GM12878 (cell line): ENCODE measurements at regions not wholly inside any gene's neighbourhood (a gene's known extent, or its start where the extent isn't known, plus 50 kb on each side); places are given as distances from the start of the nearest gene placed in this dataset.

ENCODE experiments used
- ATAC-seq: fragments of 200-7000 bp; cut with Tn5 transposase; 3 replicates; pipeline ENCODE4 v1.9.1; 2020; ENCODE audit warnings: mild to moderate bottlenecking, moderate library complexity
- BruUV-seq: library from RNA; stranded (reverse); fragments of 400-500 nt; replicated peaks from 2 replicates; lab custom pipeline; 2021; lab: Mats Ljungman, UMichigan
- CTCF ChIA-PET: fragments of 300-600 bp; sonication (Branson Sonifier 250); formaldehyde crosslinking; extraction: SDS; loops from one replicate; lab custom pipeline; 2021; ENCODE audit warnings: inconsistent platforms; lab: Yijun Ruan, JAX
- POLR2A ChIA-PET: fragments of 350-600 bp; formaldehyde crosslinking; extraction: SDS; loops from one replicate; lab custom pipeline; 2021; ENCODE audit warnings: inconsistent platforms; lab: Charles Lee
- RAD21 ChIA-PET: fragments of 300-600 bp; sonication (Branson Sonifier 250); formaldehyde crosslinking; loops from one replicate; lab custom pipeline; 2023; ENCODE audit warnings: antibody characterized with exemption; ENCODE audit not compliant: unreplicated experiment; lab: Charles Lee
- SMC1A ChIA-PET: fragments of 300-600 bp; sonication (Branson Sonifier 250); formaldehyde crosslinking; loops from one replicate; lab custom pipeline; 2023; ENCODE audit not compliant: unreplicated experiment, uncharacterized antibody; lab: Charles Lee
- DNase-seq: peaks from one replicate; pipeline ENCODE4 v3.0.0-alpha.2; 2011; ENCODE audit warnings: low read depth, low spot score
- FAIRE-seq: peaks from 3 replicates; lab custom pipeline; 2011; peaks lifted over from hg19 to GRCh38; lab: Jason Lieb, UNC
- H2AFZ ChIP-seq: 2 replicates; pipeline ENCODE4 v1.6.0; 2011; ENCODE audit warnings: low read depth, low read length, control low read depth; ENCODE audit not compliant: control insufficient read depth
- H3K27ac ChIP-seq: 2 replicates; pipeline ENCODE4 v1.5.1; 2011; ENCODE audit warnings: control low read depth; ENCODE audit not compliant: control insufficient read depth, insufficient read depth
- H3K27me3 ChIP-seq, 2 experiments: replicated peaks in 1 of 2; 2 replicates each; pipeline versions ENCODE4 v1.6.0 to v1.6.1; 2011; ENCODE audit warnings: low read length in 1 of 2; ENCODE audit not compliant: control insufficient read depth in 2 of 2, insufficient read depth in 2 of 2
- H3K36me3 ChIP-seq, 2 experiments: 2 replicates each; pipeline ENCODE4 v1.5.1; 2011; ENCODE audit warnings: low read length in 1 of 2; ENCODE audit not compliant: control insufficient read depth in 2 of 2, insufficient read depth in 2 of 2
- H3K4me1 ChIP-seq: 2 replicates; pipeline ENCODE4 v1.6.1; 2011; ENCODE audit warnings: mild to moderate bottlenecking, low read length, moderate library complexity, mixed read lengths; ENCODE audit not compliant: control insufficient read depth, insufficient read depth
- H3K4me2 ChIP-seq: 2 replicates; pipeline ENCODE4 v1.6.0; 2011; ENCODE audit warnings: control low read depth; ENCODE audit not compliant: control insufficient read depth, insufficient read depth
- H3K4me3 ChIP-seq: fragments of 200-600 bp; sonication (generic); 2 replicates; pipeline ENCODE4 v1.5.1; 2016
- H3K79me2 ChIP-seq: 2 replicates; pipeline ENCODE4 v1.6.0; 2011; ENCODE audit warnings: low read length; ENCODE audit not compliant: control insufficient read depth, insufficient read depth
- H3K9ac ChIP-seq: 2 replicates; pipeline ENCODE4 v1.8.0; 2011; ENCODE audit warnings: low read length, control low read depth, mixed read lengths; ENCODE audit not compliant: control insufficient read depth, insufficient read depth
- H3K9me3 ChIP-seq: replicated peaks from 3 replicates; pipeline ENCODE4 v1.5.1; 2011; ENCODE audit warnings: mild to moderate bottlenecking, low read length; ENCODE audit not compliant: control insufficient read depth, insufficient read depth
- H4K20me1 ChIP-seq: 2 replicates; pipeline ENCODE4 v1.6.0; 2011; ENCODE audit not compliant: control insufficient read depth, insufficient read depth
- ASH2L ChIP-seq: fragments of 300-600, 200-600 bp; sonication (generic); IDR thresholded peaks from 2 replicates; pipeline ENCODE4 v1.6.1; 2017; ENCODE audit warnings: low read depth, mild to moderate bottlenecking, borderline replicate concordance
- ATF7 ChIP-seq: fragments of 450-650 bp; IDR thresholded peaks from 2 replicates; pipeline ENCODE4 v1.6.1; 2016; ENCODE audit warnings: low read depth, mild to moderate bottlenecking
- BRCA1 ChIP-seq: IDR thresholded peaks from 2 replicates; pipeline ENCODE4 v1.6.1; 2011; ENCODE audit warnings: low read depth, low read length, improper control_type of control experiment
- CHD2 ChIP-seq: IDR thresholded peaks from 2 replicates; pipeline ENCODE4 v1.6.1; 2011; ENCODE audit warnings: low read depth, low read length, improper control_type of control experiment, borderline replicate concordance
- CREM ChIP-seq: IDR thresholded peaks from 2 replicates; pipeline ENCODE4 v1.6.1; 2014; ENCODE audit warnings: antibody characterized with exemption, low read depth
- EED ChIP-seq: sonication (generic); IDR thresholded peaks from 2 replicates; pipeline ENCODE4 v1.6.1; 2016; ENCODE audit warnings: antibody characterized with exemption, low read depth
- FOS ChIP-seq: IDR thresholded peaks from 3 replicates; pipeline ENCODE4 v1.6.1; 2011; ENCODE audit warnings: borderline replicate concordance; ENCODE audit not compliant: insufficient read length; ENCODE audit errors: extremely low read depth
- FOXK2 ChIP-seq: fragments of 450-650 bp; IDR thresholded peaks from 2 replicates; pipeline ENCODE4 v1.6.1; 2017; ENCODE audit warnings: mild to moderate bottlenecking, moderate library complexity
- KAT2A ChIP-seq: conservative IDR thresholded peaks from 2 replicates; pipeline ENCODE4 v1.6.1; 2011; ENCODE audit warnings: low read depth, low read length; ENCODE audit not compliant: control insufficient read depth
- LARP7 ChIP-seq: fragments of 450-650 bp; IDR thresholded peaks from 2 replicates; pipeline ENCODE4 v1.6.1; 2017; ENCODE audit warnings: mild to moderate bottlenecking
- in situ Hi-C: fragments of 300-500 bp; cut with MboI; formaldehyde crosslinking; loops from 9 replicates; pipeline ENCODE4 v1.14.3; 2018; ENCODE audit warnings: mixed read lengths
- intact Hi-C: fragments of 100-400 bp; cut with micrococcal nuclease; formaldehyde crosslinking; loops from one replicate; pipeline ENCODE4 v1.14.2; 2022; ENCODE audit not compliant: unreplicated experiment
- TF ChIP-seq, protein P1 (sequence below): fragments of 450-650 bp; IDR thresholded peaks from 2 replicates; pipeline ENCODE4 v1.6.1; 2018; ENCODE audit warnings: borderline replicate concordance, mild to moderate bottlenecking; ENCODE audit not compliant: partially characterized antibody
- TF ChIP-seq, protein P2 (sequence below): IDR thresholded peaks from 2 replicates; pipeline ENCODE4 v1.6.1; 2012; ENCODE audit warnings: low read length, inconsistent platforms
- TF ChIP-seq, protein P3 (sequence below): fragments of 450-650 bp; IDR thresholded peaks from 2 replicates; pipeline ENCODE4 v1.6.1; 2016; ENCODE audit warnings: mild to moderate bottlenecking
- TF ChIP-seq, protein P4 (sequence below): IDR thresholded peaks from 2 replicates; pipeline ENCODE4 v1.6.1; 2011; ENCODE audit warnings: low read depth, low read length, improper control_type of control experiment, borderline replicate concordance
- TF ChIP-seq, protein P5 (sequence below): fragments of 150-350 bp; IDR thresholded peaks from 2 replicates; pipeline ENCODE4 v1.6.1; 2016; ENCODE audit warnings: low read depth, low read length
- TF ChIP-seq, protein P6 (sequence below): fragments of 450-650 bp; IDR thresholded peaks from 2 replicates; pipeline ENCODE4 v1.6.1; 2014; ENCODE audit warnings: mild to moderate bottlenecking

DNA sequence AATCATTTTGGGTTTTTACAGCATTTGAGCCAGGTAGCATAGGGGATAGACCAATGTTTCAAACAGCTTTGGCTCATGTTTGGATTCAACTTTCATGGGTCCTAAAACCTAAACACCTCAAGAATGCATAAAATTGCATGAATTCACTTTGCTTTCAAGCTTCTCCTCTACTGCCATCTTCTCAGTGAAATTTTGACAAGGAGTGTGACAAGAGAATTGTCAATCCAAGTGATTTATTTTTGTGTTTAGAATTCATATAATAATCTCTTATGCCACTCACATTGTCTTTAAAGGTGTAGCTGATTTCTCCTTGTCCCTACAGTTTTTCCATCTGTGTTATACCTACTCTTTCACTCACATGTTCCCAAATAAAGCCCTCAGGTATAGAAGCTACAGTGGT is 264.8 kb upstream of the RND3 start:
- H3K27ac ChIP-seq, result no peak overlapping the region
- no peak overlapping the region for H3K9ac ChIP-seq
- no peak overlapping the region for H3K4me3 ChIP-seq
- H3K4me1 ChIP-seq, result no peaks in the 10 kb centered on the region
- H3K36me3 ChIP-seq, result no peaks in the 10 kb centered on the region
- ATAC-seq (no peak), FAIRE-seq (no peak), DNase-seq (no peak)
- H3K27me3 ChIP-seq, result no peaks in the 10 kb centered on the region
- H2AFZ ChIP-seq, result no peak overlapping the region
- BruUV-seq, result no TSS peak
- no peaks in the 10 kb centered on the region for H3K9me3 ChIP-seq
- intact Hi-C loops (no loop called here), in situ Hi-C loops (no loop called here)
- CTCF ChIA-PET, result interaction anchor here (1.2 kb wide), 1 partner anchor 41 kb away, joined by 3 read pairs; no protein-coding TSS in a partner anchor
- SMC1A ChIA-PET, result interaction anchor here (0.8 to 1.0 kb wide), 2 partner anchors 17 to 123 kb away, joined by 3 read pairs; no protein-coding TSS in a partner anchor
- POLR2A ChIA-PET, result no interaction called here
- H3K79me2 ChIP-seq, result no peaks in the 10 kb centered on the region
- H3K4me2 ChIP-seq, result no peak overlapping the region
- H4K20me1 ChIP-seq, result no peaks in the 10 kb centered on the region
- RAD21 ChIA-PET, result no interaction called here
- TF ChIP-seq, protein P1, sequence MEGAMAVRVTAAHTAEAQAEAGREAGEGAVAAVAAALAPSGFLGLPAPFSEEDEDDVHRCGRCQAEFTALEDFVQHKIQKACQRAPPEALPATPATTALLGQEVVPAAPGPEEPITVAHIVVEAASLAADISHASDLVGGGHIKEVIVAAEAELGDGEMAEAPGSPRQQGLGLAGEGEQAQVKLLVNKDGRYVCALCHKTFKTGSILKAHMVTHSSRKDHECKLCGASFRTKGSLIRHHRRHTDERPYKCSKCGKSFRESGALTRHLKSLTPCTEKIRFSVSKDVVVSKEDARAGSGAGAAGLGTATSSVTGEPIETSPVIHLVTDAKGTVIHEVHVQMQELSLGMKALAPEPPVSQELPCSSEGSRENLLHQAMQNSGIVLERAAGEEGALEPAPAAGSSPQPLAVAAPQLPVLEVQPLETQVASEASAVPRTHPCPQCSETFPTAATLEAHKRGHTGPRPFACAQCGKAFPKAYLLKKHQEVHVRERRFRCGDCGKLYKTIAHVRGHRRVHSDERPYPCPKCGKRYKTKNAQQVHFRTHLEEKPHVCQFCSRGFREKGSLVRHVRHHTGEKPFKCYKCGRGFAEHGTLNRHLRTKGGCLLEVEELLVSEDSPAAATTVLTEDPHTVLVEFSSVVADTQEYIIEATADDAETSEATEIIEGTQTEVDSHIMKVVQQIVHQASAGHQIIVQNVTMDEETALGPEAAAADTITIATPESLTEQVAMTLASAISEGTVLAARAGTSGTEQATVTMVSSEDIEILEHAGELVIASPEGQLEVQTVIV, result no peak
- TF ChIP-seq CHD2 (no peak), BRCA1 (no peak), ATF7 (no peak), CREM (no peak), LARP7 (no peak), ASH2L (no peak), FOS (no peak), KAT2A (no peak), EED (no peak), FOXK2 (no peak)
- TF ChIP-seq, protein P2, sequence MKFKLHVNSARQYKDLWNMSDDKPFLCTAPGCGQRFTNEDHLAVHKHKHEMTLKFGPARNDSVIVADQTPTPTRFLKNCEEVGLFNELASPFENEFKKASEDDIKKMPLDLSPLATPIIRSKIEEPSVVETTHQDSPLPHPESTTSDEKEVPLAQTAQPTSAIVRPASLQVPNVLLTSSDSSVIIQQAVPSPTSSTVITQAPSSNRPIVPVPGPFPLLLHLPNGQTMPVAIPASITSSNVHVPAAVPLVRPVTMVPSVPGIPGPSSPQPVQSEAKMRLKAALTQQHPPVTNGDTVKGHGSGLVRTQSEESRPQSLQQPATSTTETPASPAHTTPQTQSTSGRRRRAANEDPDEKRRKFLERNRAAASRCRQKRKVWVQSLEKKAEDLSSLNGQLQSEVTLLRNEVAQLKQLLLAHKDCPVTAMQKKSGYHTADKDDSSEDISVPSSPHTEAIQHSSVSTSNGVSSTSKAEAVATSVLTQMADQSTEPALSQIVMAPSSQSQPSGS, result no peak
- TF ChIP-seq, protein P3, sequence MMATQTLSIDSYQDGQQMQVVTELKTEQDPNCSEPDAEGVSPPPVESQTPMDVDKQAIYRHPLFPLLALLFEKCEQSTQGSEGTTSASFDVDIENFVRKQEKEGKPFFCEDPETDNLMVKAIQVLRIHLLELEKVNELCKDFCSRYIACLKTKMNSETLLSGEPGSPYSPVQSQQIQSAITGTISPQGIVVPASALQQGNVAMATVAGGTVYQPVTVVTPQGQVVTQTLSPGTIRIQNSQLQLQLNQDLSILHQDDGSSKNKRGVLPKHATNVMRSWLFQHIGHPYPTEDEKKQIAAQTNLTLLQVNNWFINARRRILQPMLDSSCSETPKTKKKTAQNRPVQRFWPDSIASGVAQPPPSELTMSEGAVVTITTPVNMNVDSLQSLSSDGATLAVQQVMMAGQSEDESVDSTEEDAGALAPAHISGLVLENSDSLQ, result no peak
- TF ChIP-seq, protein P4, sequence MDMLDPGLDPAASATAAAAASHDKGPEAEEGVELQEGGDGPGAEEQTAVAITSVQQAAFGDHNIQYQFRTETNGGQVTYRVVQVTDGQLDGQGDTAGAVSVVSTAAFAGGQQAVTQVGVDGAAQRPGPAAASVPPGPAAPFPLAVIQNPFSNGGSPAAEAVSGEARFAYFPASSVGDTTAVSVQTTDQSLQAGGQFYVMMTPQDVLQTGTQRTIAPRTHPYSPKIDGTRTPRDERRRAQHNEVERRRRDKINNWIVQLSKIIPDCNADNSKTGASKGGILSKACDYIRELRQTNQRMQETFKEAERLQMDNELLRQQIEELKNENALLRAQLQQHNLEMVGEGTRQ, result no peak
- TF ChIP-seq, protein P5, sequence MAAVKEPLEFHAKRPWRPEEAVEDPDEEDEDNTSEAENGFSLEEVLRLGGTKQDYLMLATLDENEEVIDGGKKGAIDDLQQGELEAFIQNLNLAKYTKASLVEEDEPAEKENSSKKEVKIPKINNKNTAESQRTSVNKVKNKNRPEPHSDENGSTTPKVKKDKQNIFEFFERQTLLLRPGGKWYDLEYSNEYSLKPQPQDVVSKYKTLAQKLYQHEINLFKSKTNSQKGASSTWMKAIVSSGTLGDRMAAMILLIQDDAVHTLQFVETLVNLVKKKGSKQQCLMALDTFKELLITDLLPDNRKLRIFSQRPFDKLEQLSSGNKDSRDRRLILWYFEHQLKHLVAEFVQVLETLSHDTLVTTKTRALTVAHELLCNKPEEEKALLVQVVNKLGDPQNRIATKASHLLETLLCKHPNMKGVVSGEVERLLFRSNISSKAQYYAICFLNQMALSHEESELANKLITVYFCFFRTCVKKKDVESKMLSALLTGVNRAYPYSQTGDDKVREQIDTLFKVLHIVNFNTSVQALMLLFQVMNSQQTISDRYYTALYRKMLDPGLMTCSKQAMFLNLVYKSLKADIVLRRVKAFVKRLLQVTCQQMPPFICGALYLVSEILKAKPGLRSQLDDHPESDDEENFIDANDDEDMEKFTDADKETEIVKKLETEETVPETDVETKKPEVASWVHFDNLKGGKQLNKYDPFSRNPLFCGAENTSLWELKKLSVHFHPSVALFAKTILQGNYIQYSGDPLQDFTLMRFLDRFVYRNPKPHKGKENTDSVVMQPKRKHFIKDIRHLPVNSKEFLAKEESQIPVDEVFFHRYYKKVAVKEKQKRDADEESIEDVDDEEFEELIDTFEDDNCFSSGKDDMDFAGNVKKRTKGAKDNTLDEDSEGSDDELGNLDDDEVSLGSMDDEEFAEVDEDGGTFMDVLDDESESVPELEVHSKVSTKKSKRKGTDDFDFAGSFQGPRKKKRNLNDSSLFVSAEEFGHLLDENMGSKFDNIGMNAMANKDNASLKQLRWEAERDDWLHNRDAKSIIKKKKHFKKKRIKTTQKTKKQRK, result no peak
- TF ChIP-seq, protein P6, sequence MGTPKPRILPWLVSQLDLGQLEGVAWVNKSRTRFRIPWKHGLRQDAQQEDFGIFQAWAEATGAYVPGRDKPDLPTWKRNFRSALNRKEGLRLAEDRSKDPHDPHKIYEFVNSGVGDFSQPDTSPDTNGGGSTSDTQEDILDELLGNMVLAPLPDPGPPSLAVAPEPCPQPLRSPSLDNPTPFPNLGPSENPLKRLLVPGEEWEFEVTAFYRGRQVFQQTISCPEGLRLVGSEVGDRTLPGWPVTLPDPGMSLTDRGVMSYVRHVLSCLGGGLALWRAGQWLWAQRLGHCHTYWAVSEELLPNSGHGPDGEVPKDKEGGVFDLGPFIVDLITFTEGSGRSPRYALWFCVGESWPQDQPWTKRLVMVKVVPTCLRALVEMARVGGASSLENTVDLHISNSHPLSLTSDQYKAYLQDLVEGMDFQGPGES, result no peak
